ENCODE measurements at regions not wholly inside any gene's neighbourhood (a gene's known extent, or its start where the extent isn't known, plus 50 kb on each side); places are given as distances from the start of the nearest gene placed in this dataset.

GRCh38 chr12:92020983-92021665 is 124.5 kb downstream of the BTG1 start:
- Histone ChIP-seq H3K4me1 (replicated peaks; ENCODE audit: insufficient read depth) (no peaks in the 10 kb centered on the region), H3K9me3 (ENCODE audit: insufficient read depth, low read depth) (no peaks in the 10 kb centered on the region), H3K4me2 (no peak overlapping the region), H2AFZ (no peak overlapping the region), H3K27me3 (ENCODE audit: insufficient read depth, low read depth) (no peaks in the 10 kb centered on the region), H3K27ac (no peak overlapping the region), H3F3A (ENCODE audit: insufficient read depth, low read depth) (no peaks in the 10 kb centered on the region), H3K36me3 (ENCODE audit: low read depth) (no peaks in the 10 kb centered on the region), H4K20me1 (ENCODE audit: insufficient read depth) (no peaks in the 10 kb centered on the region), H3K79me2 (ENCODE audit: low read depth) (no peaks in the 10 kb centered on the region), H3K4me3 (no peak overlapping the region), H3K9me2 (ENCODE audit: insufficient read depth) (no peaks in the 10 kb centered on the region; the same call in 1 of the 2 replicates)
- no peak for TF ChIP-seq CTCF (conservative IDR thresholded peaks at IDR 0.05)
- no peak for TF ChIP-seq EZH2 (IDR thresholded peaks at IDR 0.05; ENCODE audit: low read depth)
- DNase-seq: no peak
- CTCF ChIA-PET: no interaction called here
- intact Hi-C loops (cut with micrococcal nuclease; ENCODE audit: unreplicated experiment): no loop called here
- no TSS peak for BruUV-seq (replicated peaks)
- POLR2A ChIA-PET (ENCODE audit: unreplicated experiment): no interaction called here

GRCh38 chr12:92019491-92020277 is 126.0 kb downstream of the BTG1 start:
- no peak overlapping the region for H3K27ac ChIP-seq
- intact Hi-C loops (cut with micrococcal nuclease; ENCODE audit: unreplicated experiment): no loop called here

GRCh38 chr12:92012691-92013090 is 133.0 kb downstream of the BTG1 start:
- ChIA-PET CTCF (no interaction called here), POLR2A (ENCODE audit: unreplicated experiment) (interaction anchor here (0.9 kb wide), 1 partner anchor 26 kb away, joined by 3 read pairs; no protein-coding TSS in a partner anchor)
- no peak overlapping the region for H3K27ac ChIP-seq

More at GRCh38 chr12:92019491-92020277, 126.0 kb downstream of the BTG1 start:
- Histone ChIP-seq H3K27me3 (ENCODE audit: insufficient read depth, low read depth) (no peaks in the 10 kb centered on the region), H3K4me2 (no peak overlapping the region), H3K4me1 (replicated peaks; ENCODE audit: insufficient read depth) (no peaks in the 10 kb centered on the region), H3F3A (ENCODE audit: insufficient read depth, low read depth) (no peaks in the 10 kb centered on the region), H3K36me3 (ENCODE audit: low read depth) (no peaks in the 10 kb centered on the region), H3K79me2 (ENCODE audit: low read depth) (no peaks in the 10 kb centered on the region), H2AFZ (no peak overlapping the region), H3K9me2 (ENCODE audit: insufficient read depth) (no peaks in the 10 kb centered on the region; the same call in 1 of the 2 replicates), H3K9me3 (ENCODE audit: insufficient read depth, low read depth) (no peaks in the 10 kb centered on the region), H3K4me3 (no peak overlapping the region), H4K20me1 (ENCODE audit: insufficient read depth) (no peaks in the 10 kb centered on the region)
- no TSS peak for BruUV-seq (replicated peaks)
- ChIA-PET CTCF (interaction anchor here (0.6 kb wide), 1 partner anchor 38 kb away, joined by 3 read pairs; no protein-coding TSS in a partner anchor), POLR2A (ENCODE audit: unreplicated experiment) (interaction anchor here (0.7 kb wide), 2 partner anchors 15 to 285 kb away, joined by 5 read pairs; no protein-coding TSS in a partner anchor)
- no peak for DNase-seq
- no peak for TF ChIP-seq CTCF (conservative IDR thresholded peaks at IDR 0.05)
- TF ChIP-seq EZH2 (IDR thresholded peaks at IDR 0.05; ENCODE audit: low read depth): no peak

More at GRCh38 chr12:92012691-92013090, 133.0 kb downstream of the BTG1 start:
- Histone ChIP-seq H3K36me3 (ENCODE audit: low read depth) (no peaks in the 10 kb centered on the region), H3F3A (ENCODE audit: insufficient read depth, low read depth) (no peaks in the 10 kb centered on the region), H2AFZ (no peak overlapping the region), H3K4me2 (no peak overlapping the region), H3K79me2 (ENCODE audit: low read depth) (no peaks in the 10 kb centered on the region), H3K4me1 (replicated peaks; ENCODE audit: insufficient read depth) (no peaks in the 10 kb centered on the region), H3K9me3 (ENCODE audit: insufficient read depth, low read depth) (no peaks in the 10 kb centered on the region), H3K4me3 (no peak overlapping the region), H4K20me1 (ENCODE audit: insufficient read depth) (no peaks in the 10 kb centered on the region), H3K27me3 (ENCODE audit: insufficient read depth, low read depth) (no peaks in the 10 kb centered on the region), H3K9me2 (ENCODE audit: insufficient read depth) (no peaks in the 10 kb centered on the region)
- TF ChIP-seq CTCF (conservative IDR thresholded peaks at IDR 0.05): no peak
- no peak for TF ChIP-seq EZH2 (IDR thresholded peaks at IDR 0.05; ENCODE audit: low read depth)
- BruUV-seq (replicated peaks): no TSS peak
- intact Hi-C loops (cut with micrococcal nuclease; ENCODE audit: unreplicated experiment): no loop called here
- no peak for DNase-seq

Data from PC-9 (cell line).